ENCODE measurements at regions not wholly inside any gene's neighbourhood (a gene's known extent, or its start where the extent isn't known, plus 50 kb on each side); places are given as distances from the start of the nearest gene placed in this dataset.
"Not testable (repeated sequence)": the region's sequence is repeated elsewhere in the genome, so short reads cannot be mapped to it uniquely, and the experiment has no call there.

- in situ Hi-C loops (cut with HindIII; ENCODE audit: low sequenced_read_pairs) = no loop called here
- DNase-seq (ENCODE audit: low spot score) = no peak
Observed at GRCh38 chr3:126292318-126293070, 64.7 kb downstream of the KLF15 start.

- in situ Hi-C loops (cut with HindIII; ENCODE audit: low sequenced_read_pairs) = no loop called here
- no peak for DNase-seq (ENCODE audit: low spot score)
Observed at GRCh38 chr3:126291537-126291936, 65.7 kb downstream of the KLF15 start.

- no peak for DNase-seq (ENCODE audit: low spot score)
- in situ Hi-C loops (cut with HindIII; ENCODE audit: low sequenced_read_pairs) = no loop called here
Observed at GRCh38 chr3:126291061-126291460, 66.1 kb downstream of the KLF15 start.

- no peak for DNase-seq (ENCODE audit: low spot score)
- in situ Hi-C loops (cut with HindIII; ENCODE audit: low sequenced_read_pairs) = no loop called here
Observed at GRCh38 chr3:126290325-126290724, 66.9 kb downstream of the KLF15 start.

GRCh38 chr3:126289096-126289495 lies 68.1 kb downstream of the KLF15 start:
- in situ Hi-C loops (cut with HindIII; ENCODE audit: low sequenced_read_pairs) = no loop called here
- DNase-seq (ENCODE audit: low spot score) = peak; percentile 4

GRCh38 chr3:126288314-126288713 lies 68.9 kb downstream of the KLF15 start:
- DNase-seq (ENCODE audit: low spot score) = peak; percentile 52
- in situ Hi-C loops (cut with HindIII; ENCODE audit: low sequenced_read_pairs) = no loop called here

- in situ Hi-C loops (cut with HindIII; ENCODE audit: low sequenced_read_pairs) = no loop called here
- peak; percentile 73 for DNase-seq (ENCODE audit: low spot score)
Observed at GRCh38 chr3:126287536-126288241, 69.5 kb downstream of the KLF15 start.

- in situ Hi-C loops (cut with HindIII; ENCODE audit: low sequenced_read_pairs) = no loop called here
- DNase-seq (ENCODE audit: low spot score) = no peak
Observed at GRCh38 chr3:126287171-126287535, 70.1 kb downstream of the KLF15 start.

GRCh38 chr3:126285369-126285768 lies 71.8 kb downstream of the KLF15 start:
- in situ Hi-C loops (cut with HindIII; ENCODE audit: low sequenced_read_pairs) = no loop called here
- DNase-seq (ENCODE audit: low spot score) = no peak

GRCh38 chr3:126284258-126284904 lies 72.8 kb downstream of the KLF15 start:
- DNase-seq (ENCODE audit: low spot score) = no peak
- in situ Hi-C loops (cut with HindIII; ENCODE audit: low sequenced_read_pairs) = no loop called here

- in situ Hi-C loops (cut with HindIII; ENCODE audit: low sequenced_read_pairs) = not testable (repeated sequence)
Observed at GRCh38 chr3:126283651-126284050, 73.6 kb downstream of the KLF15 start.

GRCh38 chr3:126279853-126280252 lies 77.4 kb downstream of the KLF15 start:
- DNase-seq (ENCODE audit: low spot score) = no peak
- in situ Hi-C loops (cut with HindIII; ENCODE audit: low sequenced_read_pairs) = no loop called here

More at GRCh38 chr3:126283651-126284050, 73.6 kb downstream of the KLF15 start:
- DNase-seq (ENCODE audit: low spot score) = not testable (repeated sequence)

GRCh38 chr3:126277629-126278378 lies 79.4 kb downstream of the KLF15 start:
- peak; percentile 24 for DNase-seq (ENCODE audit: low spot score)
- in situ Hi-C loops (cut with HindIII; ENCODE audit: low sequenced_read_pairs) = no loop called here

- DNase-seq (ENCODE audit: low spot score) = no peak
- in situ Hi-C loops (cut with HindIII; ENCODE audit: low sequenced_read_pairs) = no loop called here
Observed at GRCh38 chr3:126275620-126275904, 81.6 kb downstream of the KLF15 start.

- DNase-seq (ENCODE audit: low spot score) = no peak
- in situ Hi-C loops (cut with HindIII; ENCODE audit: low sequenced_read_pairs) = loop anchor here (25.0 kb wide), 1 partner anchor 112 kb away; the partner anchor contains the start of gene CFAP100
Observed at GRCh38 chr3:126274735-126275619, 82.2 kb downstream of the KLF15 start.

- in situ Hi-C loops (cut with HindIII; ENCODE audit: low sequenced_read_pairs) = loop anchor here (25.0 kb wide), 1 partner anchor 117 kb away; the partner anchor contains the start of gene CFAP100
- DNase-seq (ENCODE audit: low spot score) = peak; percentile 33
Observed at GRCh38 chr3:126270145-126270811, 86.9 kb downstream of the KLF15 start.

GRCh38 chr3:126269354-126269753 lies 87.9 kb downstream of the KLF15 start:
- in situ Hi-C loops (cut with HindIII; ENCODE audit: low sequenced_read_pairs) = loop anchor here (25.0 kb wide), 1 partner anchor 118 kb away; the partner anchor contains the start of gene CFAP100
- DNase-seq (ENCODE audit: low spot score) = peak; percentile 15

GRCh38 chr3:126268866-126269265 lies 88.3 kb downstream of the KLF15 start:
- in situ Hi-C loops (cut with HindIII; ENCODE audit: low sequenced_read_pairs) = loop anchor here (25.0 kb wide), 1 partner anchor 118 kb away; the partner anchor contains the start of gene CFAP100
- no peak for DNase-seq (ENCODE audit: low spot score)
